OCI-LY1 (cell line): ENCODE measurements at regions not wholly inside any gene's neighbourhood (a gene's known extent, or its start where the extent isn't known, plus 50 kb on each side); places are given as distances from the start of the nearest gene placed in this dataset.

Experiments
- CTCF ChIP-seq: fragments of 200-600 bp; sonication (generic), shearing (Covaris generic); IDR thresholded peaks from 2 replicates; pipeline ENCODE4 v1.5.1; 2017; ENCODE audit warnings: mild to moderate bottlenecking, antibody characterized with exemption, low read length, moderate library complexity, mixed read lengths
- EZH2 ChIP-seq: fragments of 200-600 bp; sonication (generic), shearing (Covaris generic); IDR thresholded peaks from 2 replicates; pipeline ENCODE4 v1.8.0; 2017; ENCODE audit warnings: borderline replicate concordance, mixed run types, mild to moderate bottlenecking, antibody characterized with exemption, low read length, moderate library complexity, mixed read lengths

GRCh38 chr12:47414511-47414910 lies 291.3 kb downstream of the RPAP3 start:
- TF ChIP-seq CTCF (no peak), EZH2 (no peak)
